HepG2 (cell line): ENCODE measurements at regions not wholly inside any gene's neighbourhood (a gene's known extent, or its start where the extent isn't known, plus 50 kb on each side); places are given as distances from the start of the nearest gene placed in this dataset.

Experiments used
- ATAC-seq: fragments of 200-7000 bp; cut with Tn5 transposase; 3 replicates; pipeline ENCODE4 v1.9.1; 2020; ENCODE audit warnings: mild to moderate bottlenecking, moderate library complexity
- BruUV-seq: library from RNA; stranded (reverse); fragments of 400-500 nt; replicated peaks from 2 replicates; lab custom pipeline; 2021; lab: Mats Ljungman, UMichigan
- CTCF ChIA-PET: fragments of 300-600 bp; formaldehyde crosslinking; extraction: SDS; loops from one replicate; lab custom pipeline; 2021; ENCODE audit warnings: low total read pairs, inconsistent platforms, low intra/inter-chr PET ratio; lab: Yijun Ruan, JAX
- POLR2A ChIA-PET: fragments of 350-600 bp; sonication (Branson Sonifier 250); formaldehyde crosslinking; loops from one replicate; lab custom pipeline; 2020; ENCODE audit warnings: antibody characterized with exemption, inconsistent platforms; lab: Yijun Ruan, JAX
- DNase-seq: peaks from one replicate; pipeline ENCODE4 v3.0.0-alpha.2; 2015; ENCODE audit warnings: low spot score
- FAIRE-seq: peaks from 3 replicates; lab custom pipeline; 2011; peaks lifted over from hg19 to GRCh38; lab: Jason Lieb, UNC
- H2AFZ ChIP-seq: one replicate; pipeline ENCODE4 v1.6.1; 2011; ENCODE audit warnings: low read length, inconsistent platforms
- H3K27ac ChIP-seq: fragments of 300-600 bp; 3 replicates; pipeline ENCODE4 v1.8.0; 2011; ENCODE audit warnings: mixed run types, mild to moderate bottlenecking, mixed read lengths, low read length, inconsistent platforms; ENCODE audit not compliant: insufficient read depth; ENCODE audit errors: extremely low read length
- H3K27me3 ChIP-seq, 2 experiments: fragments of 200-600 bp in 1 of 2; 2 replicates in 1 of 2; 3 replicates in 1 of 2; pipeline versions ENCODE4 v1.6.0 to v1.8.0; 2011; ENCODE audit warnings: low read length in 2 of 2, mild to moderate bottlenecking in 2 of 2, moderate library complexity in 2 of 2, inconsistent platforms in 1 of 2; ENCODE audit not compliant: insufficient read depth in 2 of 2, control insufficient read depth in 1 of 2
- H3K36me3 ChIP-seq, 2 experiments: fragments of 200-600 bp in 1 of 2; replicated peaks in 1 of 2; 2 replicates in 1 of 2; 3 replicates in 1 of 2; pipeline versions ENCODE4 v1.5.1 to v1.8.0; 2011; ENCODE audit warnings: low read length in 2 of 2, inconsistent platforms in 1 of 2; ENCODE audit not compliant: insufficient read depth in 2 of 2, control insufficient read depth in 1 of 2
- H3K4me1 ChIP-seq: 2 replicates; pipeline ENCODE4 v1.5.1; 2012; ENCODE audit warnings: low read length, inconsistent platforms; ENCODE audit not compliant: insufficient read depth
- H3K4me2 ChIP-seq: 2 replicates; pipeline ENCODE4 v1.6.0; 2011; ENCODE audit warnings: low read depth, low read length, inconsistent platforms
- H3K4me3 ChIP-seq, 3 experiments: fragments of 200-600 bp in 1 of 3; sonication (generic), shearing (Covaris generic) in 1 of 3; replicated peaks in 1 of 3; 2 replicates each; pipeline ENCODE4 v1.5.1; 2011 to 2016; ENCODE audit warnings: low read length in 3 of 3, inconsistent platforms in 2 of 3, low read depth in 2 of 3, mild to moderate bottlenecking in 2 of 3, control low read depth in 1 of 3, mixed read lengths in 1 of 3; ENCODE audit not compliant: insufficient read depth in 1 of 3
- H3K79me2 ChIP-seq: one replicate; pipeline ENCODE4 v1.6.1; 2011; ENCODE audit warnings: low read length, inconsistent platforms; ENCODE audit not compliant: insufficient read depth
- H3K9ac ChIP-seq: 2 replicates; pipeline ENCODE4 v1.6.0; 2011; ENCODE audit warnings: mild to moderate bottlenecking, low read depth, low read length, inconsistent platforms; ENCODE audit not compliant: insufficient read depth
- H3K9me3 ChIP-seq: 2 replicates; pipeline ENCODE4 v1.5.1; 2012; ENCODE audit warnings: mild to moderate bottlenecking, low read length
- H4K20me1 ChIP-seq: 2 replicates; pipeline ENCODE4 v1.6.0; 2011; ENCODE audit warnings: inconsistent platforms, mild to moderate bottlenecking, low read length, moderate library complexity; ENCODE audit not compliant: insufficient read depth
- AKAP8 ChIP-seq: sonication (generic); formaldehyde crosslinking; IDR thresholded peaks from 2 replicates; pipeline ENCODE4 v1.5.1; 2020; ENCODE audit warnings: mild to moderate bottlenecking, missing genetic modification reagents
- ARNT2 ChIP-seq: sonication (generic); formaldehyde crosslinking; IDR thresholded peaks from 2 replicates; pipeline ENCODE4 v1.8.0; 2022; ENCODE audit warnings: mild to moderate bottlenecking, low read depth, missing genetic modification reagents, moderate library complexity
- CENPX ChIP-seq: sonication (generic); formaldehyde crosslinking; IDR thresholded peaks from 2 replicates; pipeline ENCODE4 v1.9.0; 2021; ENCODE audit warnings: mild to moderate bottlenecking, missing genetic modification reagents, moderate library complexity
- ELF3 ChIP-seq: IDR thresholded peaks from 2 replicates; pipeline ENCODE4 v1.6.1; 2016; ENCODE audit warnings: missing genetic modification reagents, missing compliant biosample characterization
- GZF1 ChIP-seq: sonication (generic); formaldehyde crosslinking; IDR thresholded peaks from 2 replicates; pipeline ENCODE4 v1.5.1; 2020; ENCODE audit warnings: mild to moderate bottlenecking, missing genetic modification reagents
- HNF4G ChIP-seq, 2 experiments: sonication (generic) in 1 of 2; formaldehyde crosslinking in 1 of 2; IDR thresholded peaks; 2 replicates each; pipeline versions ENCODE4 v1.4.0 to v1.6.1; 2011 to 2020; ENCODE audit warnings: borderline replicate concordance in 2 of 2, low read depth in 2 of 2, mild to moderate bottlenecking in 2 of 2, low read length in 1 of 2, missing genetic modification reagents in 1 of 2, moderate library complexity in 1 of 2
- IRF9 ChIP-seq: sonication (generic); formaldehyde crosslinking; IDR thresholded peaks from 2 replicates; pipeline ENCODE4 v1.8.0; 2022; ENCODE audit warnings: missing genetic modification reagents, mild to moderate bottlenecking, borderline replicate concordance
- KLF13 ChIP-seq: sonication (generic); formaldehyde crosslinking; IDR thresholded peaks from 2 replicates; pipeline ENCODE4 v1.4.0; 2020; ENCODE audit warnings: mild to moderate bottlenecking, missing genetic modification reagents
- MLLT10 ChIP-seq: sonication (generic); formaldehyde crosslinking; IDR thresholded peaks from 2 replicates; pipeline ENCODE4 v1.4.0; 2020; ENCODE audit warnings: missing genetic modification reagents
- SNRNP70 ChIP-seq: fragments of 200-400 bp; formaldehyde crosslinking; IDR thresholded peaks from 2 replicates; pipeline ENCODE4 v1.6.1; 2017; ENCODE audit warnings: mild to moderate bottlenecking, low read depth, low read length, moderate library complexity
- TARDBP ChIP-seq: sonication (generic); formaldehyde crosslinking; IDR thresholded peaks from 2 replicates; pipeline ENCODE4 v1.8.0; 2022; ENCODE audit warnings: mild to moderate bottlenecking, missing genetic modification reagents
- TEAD3 ChIP-seq: optimal IDR thresholded peaks from 2 replicates; pipeline ENCODE3; 2016; ENCODE audit warnings: borderline replicate concordance
- ZBTB42 ChIP-seq: sonication (generic); formaldehyde crosslinking; IDR thresholded peaks from 2 replicates; pipeline ENCODE4 v1.5.0; 2020; ENCODE audit warnings: mild to moderate bottlenecking, missing genetic modification reagents
- ZNF234 ChIP-seq: sonication (generic); formaldehyde crosslinking; conservative IDR thresholded peaks from 2 replicates; pipeline ENCODE4 v1.5.1; 2020; ENCODE audit warnings: mild to moderate bottlenecking, missing genetic modification reagents
- ZNF292 ChIP-seq: sonication (generic); formaldehyde crosslinking; IDR thresholded peaks from 2 replicates; pipeline ENCODE4 v1.8.1; 2022; ENCODE audit warnings: mild to moderate bottlenecking, low read depth, missing genetic modification reagents, borderline replicate concordance
- ZNF552 ChIP-seq: sonication (generic); formaldehyde crosslinking; IDR thresholded peaks from 2 replicates; pipeline ENCODE4 v1.9.0; 2022; ENCODE audit warnings: missing genetic modification reagents, mild to moderate bottlenecking, borderline replicate concordance
- ZNF737 ChIP-seq: sonication (generic); formaldehyde crosslinking; IDR thresholded peaks from 2 replicates; pipeline ENCODE4 v1.5.0; 2020; ENCODE audit warnings: missing genetic modification reagents, mild to moderate bottlenecking, borderline replicate concordance
- ZNF768 ChIP-seq: sonication (generic); formaldehyde crosslinking; IDR thresholded peaks from 2 replicates; pipeline ENCODE4 v1.4.0; 2020; ENCODE audit warnings: missing genetic modification reagents
- ZNF770 ChIP-seq: sonication (generic); formaldehyde crosslinking; IDR thresholded peaks from 2 replicates; pipeline ENCODE4 v1.5.0; 2020; ENCODE audit warnings: mild to moderate bottlenecking, missing genetic modification reagents
- ZNF878 ChIP-seq: sonication (generic); formaldehyde crosslinking; IDR thresholded peaks from 2 replicates; pipeline ENCODE4 v1.8.1; 2023; ENCODE audit warnings: mild to moderate bottlenecking, missing genetic modification reagents, moderate library complexity
- ZNF883 ChIP-seq: sonication (generic); formaldehyde crosslinking; IDR thresholded peaks from 2 replicates; pipeline ENCODE4 v1.5.1; 2020; ENCODE audit warnings: mild to moderate bottlenecking, missing genetic modification reagents; ENCODE audit errors: not compliant biosample characterization
- ZZZ3 ChIP-seq: sonication (generic); formaldehyde crosslinking; IDR thresholded peaks from 2 replicates; pipeline ENCODE4 v1.4.0; 2020; ENCODE audit warnings: missing genetic modification reagents, mild to moderate bottlenecking, borderline replicate concordance
- in situ Hi-C: cut with HindIII; loops from 2 replicates; pipeline ENCODE4 v1.10.0; 2017; ENCODE audit warnings: low pct_unique_long_range_greater_than_20kb; ENCODE audit not compliant: extremely low pct_ligation_motif_present
- intact Hi-C: fragments of 100-400 bp; cut with micrococcal nuclease; formaldehyde crosslinking; loops from one replicate; pipeline ENCODE4 v1.10.0; 2022; ENCODE audit not compliant: unreplicated experiment

- TF ChIP-seq IRF9 (CRISPR knock-in tag) (no peak), MLLT10 (CRISPR knock-in tag) (no peak), ZNF292 (CRISPR knock-in tag) (no peak), ZNF737 (CRISPR knock-in tag) (no peak)
These were observed 178.2 kb downstream of the SOX4 start (continued) for GRCh38 chr6:21771626-21772320.

- Histone ChIP-seq H3K27ac (no peak overlapping the region), H3K4me2 (no peak overlapping the region), H3K27me3 (peaks cover 0 to 2% of the 10 kb centered on the region in 2 experiments; a peak in 1 of 5 replicates), H3K4me1 (0 out of 2 replicates have a peak, but pooled peaks cover 4% of the 10 kb centered on the region), H3K9ac (no peak overlapping the region), H3K4me3 (no peak overlapping the region), H3K79me2 (no peaks in the 10 kb centered on the region), H4K20me1 (no peaks in the 10 kb centered on the region), H3K9me3 (no peaks in the 10 kb centered on the region), H3K36me3 (no peaks in the 10 kb centered on the region), H2AFZ (no peak overlapping the region)
- in situ Hi-C loops (no loop called here), intact Hi-C loops (no loop called here)
- ATAC-seq (no peak), DNase-seq (no peak), FAIRE-seq (no peak)
- BruUV-seq = no TSS peak
- ChIA-PET CTCF (no interaction called here), POLR2A (no interaction called here)
- no peak for TF ChIP-seq ZNF552 (CRISPR knock-in tag)
- TF ChIP-seq SNRNP70 = no peak
- no peak for TF ChIP-seq AKAP8 (CRISPR knock-in tag)
- no peak for TF ChIP-seq GZF1 (CRISPR knock-in tag)
- TF ChIP-seq ZZZ3 (CRISPR knock-in tag) = no peak
- no peak for TF ChIP-seq ARNT2 (CRISPR knock-in tag)
- no peak for TF ChIP-seq ZNF883
- TF ChIP-seq HNF4G (IDR thresholded peaks at IDR 0.05; ENCODE audit: borderline replicate concordance, low read depth, low read length) = no peak
- TF ChIP-seq HNF4G (CRISPR knock-in tag; IDR thresholded peaks at IDR 0.05; ENCODE audit: borderline replicate concordance, low read depth) = no peak
- no peak for TF ChIP-seq ZNF770 (CRISPR knock-in tag)
- TF ChIP-seq TEAD3 (CRISPR knock-in tag) = no peak
- no peak for TF ChIP-seq CENPX (CRISPR knock-in tag)
- no peak for TF ChIP-seq ZBTB42 (CRISPR knock-in tag)
- TF ChIP-seq KLF13 (CRISPR knock-in tag) = no peak
- TF ChIP-seq ELF3 (CRISPR knock-in tag) = no peak
- no peak for TF ChIP-seq TARDBP (CRISPR knock-in tag)
- no peak for TF ChIP-seq ZNF768 (CRISPR knock-in tag)
- no peak for TF ChIP-seq ZNF234 (CRISPR knock-in tag)
- no peak for TF ChIP-seq ZNF878 (CRISPR knock-in tag)
These were observed 178.9 kb downstream of the SOX4 start for GRCh38 chr6:21772477-21772876.
